ENCODE measurements at regions not wholly inside any gene's neighbourhood (a gene's known extent, or its start where the extent isn't known, plus 50 kb on each side); places are given as distances from the start of the nearest gene placed in this dataset.

DNA sequence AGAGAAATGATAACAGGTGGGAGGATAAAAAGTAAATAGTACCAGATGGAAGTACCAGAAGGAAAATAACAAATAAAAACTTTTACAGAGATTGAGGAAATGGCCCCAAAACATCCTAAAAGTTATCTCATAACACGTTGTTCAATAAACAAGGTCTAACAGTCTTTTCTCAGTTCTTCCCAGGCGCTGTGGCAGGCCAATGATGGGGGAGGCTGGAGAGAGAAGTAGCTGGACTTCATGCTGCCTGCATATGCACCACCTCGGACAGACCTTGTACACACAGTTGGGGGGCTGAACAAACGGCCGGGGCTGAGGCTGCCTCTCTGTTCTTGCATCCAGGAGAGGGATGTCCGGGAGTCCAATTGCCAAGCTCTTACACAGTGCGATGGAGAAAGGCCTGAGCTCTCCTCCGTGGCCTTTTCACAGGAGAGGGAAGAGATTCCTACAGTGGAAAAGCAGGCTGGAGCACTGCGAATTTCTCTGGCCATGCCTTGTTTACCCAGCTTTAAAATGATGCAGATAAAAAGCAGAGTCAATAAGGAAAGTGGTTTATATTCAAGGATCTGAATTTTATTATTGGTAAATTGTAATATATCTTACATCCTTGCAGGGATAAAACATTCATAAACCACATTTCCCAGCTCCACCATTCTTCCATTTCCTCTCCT, 109.8 kb downstream of the PHLDA1 start:
- Histone ChIP-seq H3K4me1 (no peaks in the 10 kb centered on the region), H3K9ac (no peak overlapping the region), H3K79me2 (no peaks in the 10 kb centered on the region), H3K4me3 (ENCODE audit: low read depth, low read length) (no peak overlapping the region), H3K27ac (no peak overlapping the region), H3K36me3 (ENCODE audit: control insufficient read depth, insufficient read depth, low read length) (no peaks in the 10 kb centered on the region), H3K9me3 (ENCODE audit: control insufficient read depth, low read length) (no peaks in the 10 kb centered on the region), H3K4me2 (ENCODE audit: low read length) (no peak overlapping the region), H2AFZ (no peak overlapping the region), H3K27me3 (ENCODE audit: control insufficient read depth, insufficient read depth, low read length) (no peaks in the 10 kb centered on the region)
- TF ChIP-seq, protein P1, sequence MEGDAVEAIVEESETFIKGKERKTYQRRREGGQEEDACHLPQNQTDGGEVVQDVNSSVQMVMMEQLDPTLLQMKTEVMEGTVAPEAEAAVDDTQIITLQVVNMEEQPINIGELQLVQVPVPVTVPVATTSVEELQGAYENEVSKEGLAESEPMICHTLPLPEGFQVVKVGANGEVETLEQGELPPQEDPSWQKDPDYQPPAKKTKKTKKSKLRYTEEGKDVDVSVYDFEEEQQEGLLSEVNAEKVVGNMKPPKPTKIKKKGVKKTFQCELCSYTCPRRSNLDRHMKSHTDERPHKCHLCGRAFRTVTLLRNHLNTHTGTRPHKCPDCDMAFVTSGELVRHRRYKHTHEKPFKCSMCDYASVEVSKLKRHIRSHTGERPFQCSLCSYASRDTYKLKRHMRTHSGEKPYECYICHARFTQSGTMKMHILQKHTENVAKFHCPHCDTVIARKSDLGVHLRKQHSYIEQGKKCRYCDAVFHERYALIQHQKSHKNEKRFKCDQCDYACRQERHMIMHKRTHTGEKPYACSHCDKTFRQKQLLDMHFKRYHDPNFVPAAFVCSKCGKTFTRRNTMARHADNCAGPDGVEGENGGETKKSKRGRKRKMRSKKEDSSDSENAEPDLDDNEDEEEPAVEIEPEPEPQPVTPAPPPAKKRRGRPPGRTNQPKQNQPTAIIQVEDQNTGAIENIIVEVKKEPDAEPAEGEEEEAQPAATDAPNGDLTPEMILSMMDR (IDR thresholded peaks at IDR 0.05): no peak

GRCh38 chr12:75917715-75918114, 113.9 kb downstream of the PHLDA1 start:
- TF ChIP-seq, protein P1 (IDR thresholded peaks at IDR 0.05): no peak
- Histone ChIP-seq H3K9ac (no peak overlapping the region), H2AFZ (no peak overlapping the region), H3K9me3 (ENCODE audit: control insufficient read depth, low read length) (no peaks in the 10 kb centered on the region), H3K4me3 (ENCODE audit: low read depth, low read length) (no peak overlapping the region), H3K36me3 (ENCODE audit: control insufficient read depth, insufficient read depth, low read length) (no peaks in the 10 kb centered on the region), H3K79me2 (no peaks in the 10 kb centered on the region), H3K4me1 (no peaks in the 10 kb centered on the region), H3K4me2 (ENCODE audit: low read length) (no peak overlapping the region), H3K27ac (no peak overlapping the region), H3K27me3 (ENCODE audit: control insufficient read depth, insufficient read depth, low read length) (no peaks in the 10 kb centered on the region)

GRCh38 chr12:75917083-75917482, 114.5 kb downstream of the PHLDA1 start:
- Histone ChIP-seq H3K36me3 (ENCODE audit: control insufficient read depth, insufficient read depth, low read length) (no peaks in the 10 kb centered on the region), H3K4me2 (ENCODE audit: low read length) (no peak overlapping the region), H3K9me3 (ENCODE audit: control insufficient read depth, low read length) (no peaks in the 10 kb centered on the region), H3K9ac (no peak overlapping the region), H3K4me1 (no peaks in the 10 kb centered on the region), H3K4me3 (ENCODE audit: low read depth, low read length) (no peak overlapping the region), H3K27ac (no peak overlapping the region), H2AFZ (no peak overlapping the region), H3K79me2 (no peaks in the 10 kb centered on the region), H3K27me3 (ENCODE audit: control insufficient read depth, insufficient read depth, low read length) (no peaks in the 10 kb centered on the region)
- TF ChIP-seq, protein P1 (IDR thresholded peaks at IDR 0.05): no peak

- Histone ChIP-seq H3K4me1 (no peaks in the 10 kb centered on the region), H3K27me3 (ENCODE audit: control insufficient read depth, insufficient read depth, low read length) (no peaks in the 10 kb centered on the region), H3K79me2 (no peaks in the 10 kb centered on the region), H3K4me2 (ENCODE audit: low read length) (no peak overlapping the region), H3K4me3 (ENCODE audit: low read depth, low read length) (no peak overlapping the region), H3K27ac (no peak overlapping the region), H3K36me3 (ENCODE audit: control insufficient read depth, insufficient read depth, low read length) (no peaks in the 10 kb centered on the region), H2AFZ (no peak overlapping the region), H3K9ac (no peak overlapping the region), H3K9me3 (ENCODE audit: control insufficient read depth, low read length) (no peaks in the 10 kb centered on the region)
- TF ChIP-seq, protein P1 (IDR thresholded peaks at IDR 0.05): no peak
Observed at GRCh38 chr12:75913502-75914351, 117.8 kb downstream of the PHLDA1 start.
